ENCODE measurements at regions not wholly inside any gene's neighbourhood (a gene's known extent, or its start where the extent isn't known, plus 50 kb on each side); places are given as distances from the start of the nearest gene placed in this dataset.

DNA sequence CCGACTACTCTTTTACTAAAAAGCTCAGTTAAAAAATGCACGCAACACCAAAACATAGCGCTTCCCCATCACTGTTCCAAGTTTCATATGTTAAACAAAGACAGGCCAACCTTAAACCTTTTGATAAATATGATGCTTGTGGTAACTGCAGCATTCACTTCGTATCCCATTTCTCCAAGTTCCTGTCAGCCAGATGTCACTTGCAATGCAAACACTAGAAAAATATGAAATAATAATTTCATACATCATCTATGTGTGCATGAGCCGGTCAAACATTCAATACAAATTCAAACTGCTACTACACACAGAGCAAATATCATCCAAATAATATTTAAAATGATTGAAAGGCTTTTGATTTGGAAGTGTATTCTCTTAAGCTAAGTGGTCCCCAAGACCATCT lies 636.5 kb downstream of the LMO4 start:
- Histone ChIP-seq H3K27me3 (replicated peaks; ENCODE audit: insufficient read depth, low read depth, low read length, poor library complexity) (no peaks in the 10 kb centered on the region), H3K4me1 (ENCODE audit: insufficient read depth, low read length, poor library complexity, severe bottlenecking) (no peaks in the 10 kb centered on the region), H3K36me3 (ENCODE audit: insufficient read depth, low read length, poor library complexity, severe bottlenecking) (no peaks in the 10 kb centered on the region), H3K9me3 (ENCODE audit: low read depth, low read length, poor library complexity, severe bottlenecking) (no peaks in the 10 kb centered on the region), H3K27ac (ENCODE audit: low read depth, low read length, poor library complexity, severe bottlenecking) (no peak overlapping the region), H3K4me3 (ENCODE audit: low read depth, low read length, poor library complexity, severe bottlenecking) (no peak overlapping the region)
- CTCF ChIA-PET: no interaction called here
- DNase-seq (ENCODE audit: low spot score): no peak
- BruUV-seq (replicated peaks): no TSS peak
- intact Hi-C loops (cut with micrococcal nuclease; ENCODE audit: unreplicated experiment): no loop called here
- TF ChIP-seq, protein P1, sequence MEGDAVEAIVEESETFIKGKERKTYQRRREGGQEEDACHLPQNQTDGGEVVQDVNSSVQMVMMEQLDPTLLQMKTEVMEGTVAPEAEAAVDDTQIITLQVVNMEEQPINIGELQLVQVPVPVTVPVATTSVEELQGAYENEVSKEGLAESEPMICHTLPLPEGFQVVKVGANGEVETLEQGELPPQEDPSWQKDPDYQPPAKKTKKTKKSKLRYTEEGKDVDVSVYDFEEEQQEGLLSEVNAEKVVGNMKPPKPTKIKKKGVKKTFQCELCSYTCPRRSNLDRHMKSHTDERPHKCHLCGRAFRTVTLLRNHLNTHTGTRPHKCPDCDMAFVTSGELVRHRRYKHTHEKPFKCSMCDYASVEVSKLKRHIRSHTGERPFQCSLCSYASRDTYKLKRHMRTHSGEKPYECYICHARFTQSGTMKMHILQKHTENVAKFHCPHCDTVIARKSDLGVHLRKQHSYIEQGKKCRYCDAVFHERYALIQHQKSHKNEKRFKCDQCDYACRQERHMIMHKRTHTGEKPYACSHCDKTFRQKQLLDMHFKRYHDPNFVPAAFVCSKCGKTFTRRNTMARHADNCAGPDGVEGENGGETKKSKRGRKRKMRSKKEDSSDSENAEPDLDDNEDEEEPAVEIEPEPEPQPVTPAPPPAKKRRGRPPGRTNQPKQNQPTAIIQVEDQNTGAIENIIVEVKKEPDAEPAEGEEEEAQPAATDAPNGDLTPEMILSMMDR (conservative IDR thresholded peaks at IDR 0.05; ENCODE audit: low read depth, low read length): no peak
- no peak for TF ChIP-seq EZH2 (IDR thresholded peaks at IDR 0.05; ENCODE audit: borderline replicate concordance, low read depth, low read length, poor library complexity, severe bottlenecking)
- POLR2A ChIA-PET (ENCODE audit: low non-redundant PET): no interaction called here

DNA sequence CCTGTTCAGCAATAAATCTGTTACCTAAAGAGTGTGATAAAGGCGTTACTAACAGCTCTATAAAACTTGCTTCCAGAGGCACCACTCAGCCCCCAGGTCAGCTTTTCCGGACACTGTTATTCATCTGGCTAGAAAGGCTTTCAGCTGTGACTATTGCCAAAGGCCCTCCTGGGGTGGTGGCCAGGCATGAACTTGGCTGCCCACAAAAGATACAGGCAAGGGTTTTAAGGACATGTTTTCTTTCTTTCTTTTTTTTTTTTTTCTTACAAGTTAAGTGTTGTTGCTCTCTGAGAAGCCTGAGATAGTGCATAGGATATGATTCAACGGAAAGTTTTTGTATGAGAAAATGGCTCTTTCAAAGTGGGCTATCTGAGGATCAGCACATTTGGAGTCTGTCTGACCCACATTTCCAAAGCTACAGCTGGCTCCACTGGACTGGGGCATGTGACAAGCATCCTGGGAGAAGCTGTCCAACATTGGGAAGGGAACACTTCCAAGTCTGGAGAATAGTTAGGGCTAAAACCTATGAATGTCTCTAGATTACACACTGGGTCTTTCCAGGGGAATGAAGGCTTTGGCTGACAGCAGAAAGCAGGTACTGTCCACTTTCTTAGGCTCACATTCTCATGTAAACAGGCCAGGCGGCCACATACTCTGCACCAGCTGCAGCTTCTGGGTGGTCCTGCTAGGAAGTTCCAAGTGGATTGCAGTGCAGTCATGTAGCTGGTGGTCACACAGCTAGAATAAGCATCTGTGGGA lies 639.7 kb downstream of the LMO4 start:
- Histone ChIP-seq H3K9me3 (ENCODE audit: low read depth, low read length, poor library complexity, severe bottlenecking) (no peaks in the 10 kb centered on the region), H3K27ac (ENCODE audit: low read depth, low read length, poor library complexity, severe bottlenecking) (no peak overlapping the region), H3K4me1 (ENCODE audit: insufficient read depth, low read length, poor library complexity, severe bottlenecking) (no peaks in the 10 kb centered on the region), H3K4me3 (ENCODE audit: low read depth, low read length, poor library complexity, severe bottlenecking) (no peak overlapping the region), H3K27me3 (replicated peaks; ENCODE audit: insufficient read depth, low read depth, low read length, poor library complexity) (no peaks in the 10 kb centered on the region), H3K36me3 (ENCODE audit: insufficient read depth, low read length, poor library complexity, severe bottlenecking) (no peaks in the 10 kb centered on the region)
- POLR2A ChIA-PET (ENCODE audit: low non-redundant PET): no interaction called here
- DNase-seq (ENCODE audit: low spot score): no peak
- intact Hi-C loops (cut with micrococcal nuclease; ENCODE audit: unreplicated experiment): no loop called here
- no TSS peak for BruUV-seq (replicated peaks)
- CTCF ChIA-PET: no interaction called here
- TF ChIP-seq, protein P1 (conservative IDR thresholded peaks at IDR 0.05; ENCODE audit: low read depth, low read length): no peak
- no peak for TF ChIP-seq EZH2 (IDR thresholded peaks at IDR 0.05; ENCODE audit: borderline replicate concordance, low read depth, low read length, poor library complexity, severe bottlenecking)

DNA sequence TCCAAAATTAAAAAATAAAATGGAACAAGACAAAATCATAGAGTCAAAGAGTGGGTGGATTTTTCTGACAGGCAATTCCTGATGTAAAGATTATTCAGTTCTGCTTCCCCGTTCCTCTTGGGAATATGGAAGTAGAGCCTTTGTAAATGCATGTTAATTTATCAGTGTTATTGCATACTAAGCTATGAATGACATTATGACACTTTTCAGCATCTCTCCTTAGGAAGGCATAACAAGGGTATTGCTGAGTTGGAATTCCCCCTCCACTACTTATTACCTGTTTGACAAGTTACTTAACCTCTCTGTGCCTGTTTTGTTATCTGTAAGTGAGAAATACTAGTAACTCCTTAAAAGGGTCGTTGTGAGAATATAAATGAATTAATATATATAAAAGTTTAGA lies 640.4 kb downstream of the LMO4 start:
- Histone ChIP-seq H3K4me1 (ENCODE audit: insufficient read depth, low read length, poor library complexity, severe bottlenecking) (no peaks in the 10 kb centered on the region), H3K27me3 (replicated peaks; ENCODE audit: insufficient read depth, low read depth, low read length, poor library complexity) (no peaks in the 10 kb centered on the region), H3K27ac (ENCODE audit: low read depth, low read length, poor library complexity, severe bottlenecking) (no peak overlapping the region), H3K9me3 (ENCODE audit: low read depth, low read length, poor library complexity, severe bottlenecking) (no peaks in the 10 kb centered on the region), H3K36me3 (ENCODE audit: insufficient read depth, low read length, poor library complexity, severe bottlenecking) (no peaks in the 10 kb centered on the region), H3K4me3 (ENCODE audit: low read depth, low read length, poor library complexity, severe bottlenecking) (no peak overlapping the region)
- POLR2A ChIA-PET (ENCODE audit: low non-redundant PET): no interaction called here
- DNase-seq (ENCODE audit: low spot score): no peak
- CTCF ChIA-PET: no interaction called here
- TF ChIP-seq, protein P1 (conservative IDR thresholded peaks at IDR 0.05; ENCODE audit: low read depth, low read length): no peak
- TF ChIP-seq EZH2 (IDR thresholded peaks at IDR 0.05; ENCODE audit: borderline replicate concordance, low read depth, low read length, poor library complexity, severe bottlenecking): no peak
- intact Hi-C loops (cut with micrococcal nuclease; ENCODE audit: unreplicated experiment): no loop called here
- BruUV-seq (replicated peaks): no TSS peak

Data from A673 (cell line).